ENCODE measurements at regions not wholly inside any gene's neighbourhood (a gene's known extent, or its start where the extent isn't known, plus 50 kb on each side); places are given as distances from the start of the nearest gene placed in this dataset.

DNA sequence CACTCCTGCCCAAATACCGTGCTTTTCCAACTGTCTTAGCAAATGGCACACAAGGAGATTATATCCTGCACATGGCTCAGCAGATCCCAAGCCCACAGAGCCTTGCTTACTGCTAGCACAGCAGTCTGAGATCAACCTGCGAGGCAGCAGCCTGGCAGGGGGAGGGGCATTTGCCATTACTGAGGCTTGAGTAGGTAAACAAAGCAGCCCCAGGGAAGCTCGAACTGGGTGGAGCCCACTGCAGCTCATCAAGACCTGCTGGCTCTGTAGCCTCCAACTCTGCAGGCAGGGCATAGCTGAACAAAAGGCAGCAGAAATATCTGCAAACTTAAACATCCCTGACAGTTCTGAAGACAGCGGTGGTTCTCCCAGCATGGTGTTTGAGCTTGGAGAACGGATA, 70.1 kb upstream of the PTBP2 start:
- no peak overlapping the region for H3K27ac Mint-ChIP-seq (ENCODE audit: unreplicated experiment)
- peaks cover 1% of the 10 kb centered on the region for H3K27me3 Mint-ChIP-seq (ENCODE audit: unreplicated experiment)
- no peak for DNase-seq

DNA sequence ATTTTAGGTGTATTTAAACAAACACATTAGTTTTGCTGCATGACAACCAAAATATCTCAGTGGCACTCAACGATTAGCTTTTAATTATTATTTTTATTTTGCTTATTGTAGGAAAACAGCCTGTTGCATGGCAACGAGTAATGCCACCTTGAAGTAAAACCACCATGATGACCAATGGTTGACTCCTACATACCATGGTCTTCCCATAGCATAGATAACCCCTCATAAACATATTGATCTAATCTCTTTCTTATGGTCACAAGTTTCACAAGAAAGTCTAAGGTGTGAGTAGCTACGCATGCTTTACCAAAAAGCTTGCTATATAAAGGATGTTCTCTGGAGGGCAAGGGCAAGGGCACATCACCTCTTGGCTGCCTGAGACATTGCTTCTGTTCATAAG, 61.5 kb upstream of the PTBP2 start:
- peaks cover 6% of the 10 kb centered on the region for H3K36me3 Mint-ChIP-seq (ENCODE audit: unreplicated experiment)
- peaks cover 1% of the 10 kb centered on the region for H3K27me3 Mint-ChIP-seq (ENCODE audit: unreplicated experiment)
- no peaks in the 10 kb centered on the region for H3K9me3 Mint-ChIP-seq (ENCODE audit: unreplicated experiment)
- no peak for DNase-seq
- H3K4me1 Mint-ChIP-seq (ENCODE audit: low read depth, unreplicated experiment) = no peaks in the 10 kb centered on the region
- no peak overlapping the region for H3K27ac Mint-ChIP-seq (ENCODE audit: unreplicated experiment)
- no peak overlapping the region for H3K4me3 Mint-ChIP-seq (ENCODE audit: unreplicated experiment)
- TF ChIP-seq, protein P1, sequence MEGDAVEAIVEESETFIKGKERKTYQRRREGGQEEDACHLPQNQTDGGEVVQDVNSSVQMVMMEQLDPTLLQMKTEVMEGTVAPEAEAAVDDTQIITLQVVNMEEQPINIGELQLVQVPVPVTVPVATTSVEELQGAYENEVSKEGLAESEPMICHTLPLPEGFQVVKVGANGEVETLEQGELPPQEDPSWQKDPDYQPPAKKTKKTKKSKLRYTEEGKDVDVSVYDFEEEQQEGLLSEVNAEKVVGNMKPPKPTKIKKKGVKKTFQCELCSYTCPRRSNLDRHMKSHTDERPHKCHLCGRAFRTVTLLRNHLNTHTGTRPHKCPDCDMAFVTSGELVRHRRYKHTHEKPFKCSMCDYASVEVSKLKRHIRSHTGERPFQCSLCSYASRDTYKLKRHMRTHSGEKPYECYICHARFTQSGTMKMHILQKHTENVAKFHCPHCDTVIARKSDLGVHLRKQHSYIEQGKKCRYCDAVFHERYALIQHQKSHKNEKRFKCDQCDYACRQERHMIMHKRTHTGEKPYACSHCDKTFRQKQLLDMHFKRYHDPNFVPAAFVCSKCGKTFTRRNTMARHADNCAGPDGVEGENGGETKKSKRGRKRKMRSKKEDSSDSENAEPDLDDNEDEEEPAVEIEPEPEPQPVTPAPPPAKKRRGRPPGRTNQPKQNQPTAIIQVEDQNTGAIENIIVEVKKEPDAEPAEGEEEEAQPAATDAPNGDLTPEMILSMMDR (IDR thresholded peaks at IDR 0.05; ENCODE audit: partially characterized antibody, unreplicated experiment) = no peak

More for the DNA sequence above, 70.1 kb upstream of the PTBP2 start:
- Mint-ChIP-seq H3K4me1 (ENCODE audit: low read depth, unreplicated experiment) (no peaks in the 10 kb centered on the region), H3K9me3 (ENCODE audit: unreplicated experiment) (peaks cover 1% of the 10 kb centered on the region), H3K36me3 (ENCODE audit: unreplicated experiment) (no peaks in the 10 kb centered on the region), H3K4me3 (ENCODE audit: unreplicated experiment) (no peak overlapping the region)
- TF ChIP-seq, protein P1 (IDR thresholded peaks at IDR 0.05; ENCODE audit: partially characterized antibody, unreplicated experiment) = no peak

DNA sequence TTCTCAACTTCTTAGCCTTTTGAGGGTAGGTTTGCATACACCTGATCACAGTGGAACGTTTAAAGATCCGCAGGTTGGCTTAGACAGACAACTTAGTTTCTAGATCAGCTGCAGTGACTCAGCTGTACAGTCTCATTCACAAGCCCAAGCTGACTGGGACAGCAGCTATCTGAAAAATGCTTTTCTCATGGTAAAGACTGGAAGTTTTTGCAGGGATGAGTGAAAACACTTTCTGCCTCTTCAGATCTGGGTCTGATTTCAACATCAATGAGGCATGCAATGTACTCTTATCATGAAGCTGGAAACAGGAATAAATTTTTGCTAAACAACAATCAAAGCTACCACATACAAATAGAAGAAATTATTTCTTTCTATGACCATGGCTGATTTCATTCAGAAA, 61.1 kb upstream of the PTBP2 start:
- no peak for DNase-seq
- no peaks in the 10 kb centered on the region for H3K9me3 Mint-ChIP-seq (ENCODE audit: unreplicated experiment)
- TF ChIP-seq, protein P1 (IDR thresholded peaks at IDR 0.05; ENCODE audit: partially characterized antibody, unreplicated experiment) = no peak
- peaks cover 1% of the 10 kb centered on the region for H3K27me3 Mint-ChIP-seq (ENCODE audit: unreplicated experiment)
- no peak overlapping the region for H3K4me3 Mint-ChIP-seq (ENCODE audit: unreplicated experiment)
- H3K27ac Mint-ChIP-seq (ENCODE audit: unreplicated experiment) = no peak overlapping the region
- H3K4me1 Mint-ChIP-seq (ENCODE audit: low read depth, unreplicated experiment) = no peaks in the 10 kb centered on the region
- peaks cover 6% of the 10 kb centered on the region for H3K36me3 Mint-ChIP-seq (ENCODE audit: unreplicated experiment)
